Smooth muscle cell (in vitro differentiated cells): ENCODE measurements at regions not wholly inside any gene's neighbourhood (a gene's known extent, or its start where the extent isn't known, plus 50 kb on each side); places are given as distances from the start of the nearest gene placed in this dataset.

Source experiments
- DNase-seq: peaks from one replicate; lab custom pipeline; 2025; ENCODE audit not compliant: unreplicated experiment; lab: John Stamatoyannopoulos, UW
- H2AFZ ChIP-seq: fragments of 200-600 bp; sonication (generic); 2 replicates; pipeline ENCODE4 v1.6.0; 2016; ENCODE audit warnings: antibody characterized with exemption, low read depth, mild to moderate bottlenecking
- H3F3A ChIP-seq: fragments of 200-600 bp; sonication (generic); 2 replicates; pipeline ENCODE4 v1.6.0; 2017; ENCODE audit warnings: antibody characterized with exemption, low read depth
- H3K27ac ChIP-seq: fragments of 200-600 bp; sonication (generic); 2 replicates; pipeline ENCODE4 v1.5.1; 2016; ENCODE audit warnings: low read depth, mild to moderate bottlenecking
- H3K27me3 ChIP-seq: fragments of 200-600 bp; sonication (generic); 2 replicates; pipeline ENCODE4 v1.6.1; 2016; ENCODE audit warnings: low read depth, mild to moderate bottlenecking
- H3K36me3 ChIP-seq: fragments of 200-600 bp; sonication (generic); 2 replicates; pipeline ENCODE4 v1.5.1; 2016; ENCODE audit warnings: low read depth
- H3K4me1 ChIP-seq: fragments of 200-600 bp; sonication (generic); 2 replicates; pipeline ENCODE4 v1.5.1; 2016; ENCODE audit warnings: low read depth
- H3K4me2 ChIP-seq: fragments of 200-600 bp; sonication (generic); 2 replicates; pipeline ENCODE4 v1.6.0; 2016; ENCODE audit warnings: mild to moderate bottlenecking
- H3K4me3 ChIP-seq: fragments of 200-600 bp; sonication (generic); 2 replicates; pipeline ENCODE4 v1.5.1; 2016; ENCODE audit warnings: mild to moderate bottlenecking
- H3K79me2 ChIP-seq: fragments of 200-600 bp; sonication (generic); 2 replicates; pipeline ENCODE4 v1.6.0; 2016; ENCODE audit warnings: low read depth, mild to moderate bottlenecking
- H3K9ac ChIP-seq: fragments of 200-600 bp; sonication (generic); 2 replicates; pipeline ENCODE4 v1.6.0; 2016; ENCODE audit warnings: low read depth
- H3K9me3 ChIP-seq: fragments of 200-600 bp; sonication (generic); replicated peaks from 2 replicates; pipeline ENCODE4 v1.5.1; 2016; ENCODE audit warnings: low read depth
- H4K20me1 ChIP-seq: fragments of 200-600 bp; sonication (generic); 2 replicates; pipeline ENCODE4 v1.6.0; 2016; ENCODE audit warnings: low read depth
- WGBS: methylation state at CpG from one replicate; pipeline ENCODE4 v1.1.7; 2016; ENCODE audit warnings: low lambda C conversion rate; 5-methylcytosine and 5-hydroxymethylcytosine counted together
- TF ChIP-seq, protein P1 (sequence below): fragments of 200-600 bp; sonication (generic); IDR thresholded peaks from 2 replicates; pipeline ENCODE4 v1.5.1; 2017; ENCODE audit warnings: borderline replicate concordance, mild to moderate bottlenecking, antibody characterized with exemption; ENCODE audit not compliant: insufficient read depth, poor library complexity, severe bottlenecking

GRCh38 chr14:104246401-104247335, 108.3 kb downstream of the KIF26A start:
- H2AFZ ChIP-seq = no peak overlapping the region
- H3K36me3 ChIP-seq = no peaks in the 10 kb centered on the region
- no peaks in the 10 kb centered on the region for H3K79me2 ChIP-seq
- TF ChIP-seq, protein P1, sequence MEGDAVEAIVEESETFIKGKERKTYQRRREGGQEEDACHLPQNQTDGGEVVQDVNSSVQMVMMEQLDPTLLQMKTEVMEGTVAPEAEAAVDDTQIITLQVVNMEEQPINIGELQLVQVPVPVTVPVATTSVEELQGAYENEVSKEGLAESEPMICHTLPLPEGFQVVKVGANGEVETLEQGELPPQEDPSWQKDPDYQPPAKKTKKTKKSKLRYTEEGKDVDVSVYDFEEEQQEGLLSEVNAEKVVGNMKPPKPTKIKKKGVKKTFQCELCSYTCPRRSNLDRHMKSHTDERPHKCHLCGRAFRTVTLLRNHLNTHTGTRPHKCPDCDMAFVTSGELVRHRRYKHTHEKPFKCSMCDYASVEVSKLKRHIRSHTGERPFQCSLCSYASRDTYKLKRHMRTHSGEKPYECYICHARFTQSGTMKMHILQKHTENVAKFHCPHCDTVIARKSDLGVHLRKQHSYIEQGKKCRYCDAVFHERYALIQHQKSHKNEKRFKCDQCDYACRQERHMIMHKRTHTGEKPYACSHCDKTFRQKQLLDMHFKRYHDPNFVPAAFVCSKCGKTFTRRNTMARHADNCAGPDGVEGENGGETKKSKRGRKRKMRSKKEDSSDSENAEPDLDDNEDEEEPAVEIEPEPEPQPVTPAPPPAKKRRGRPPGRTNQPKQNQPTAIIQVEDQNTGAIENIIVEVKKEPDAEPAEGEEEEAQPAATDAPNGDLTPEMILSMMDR = no peak
- WGBS = 88% methylated on average over 19 of the region's 19 CpGs
- DNase-seq = no peak
- no peaks in the 10 kb centered on the region for H3F3A ChIP-seq
- no peaks in the 10 kb centered on the region for H3K27me3 ChIP-seq
- no peak overlapping the region for H3K9ac ChIP-seq
- H3K4me1 ChIP-seq = no peaks in the 10 kb centered on the region
- H3K27ac ChIP-seq = no peak overlapping the region
- H3K4me3 ChIP-seq = no peak overlapping the region
- H4K20me1 ChIP-seq = no peaks in the 10 kb centered on the region
- no peak overlapping the region for H3K4me2 ChIP-seq
- peaks cover 3% of the 10 kb centered on the region for H3K9me3 ChIP-seq

- no peak overlapping the region for H3K4me3 ChIP-seq
- no peak overlapping the region for H3K9ac ChIP-seq
- DNase-seq = no peak
- no peak overlapping the region for H3K4me2 ChIP-seq
- no peak overlapping the region for H3K27ac ChIP-seq
- no peak overlapping the region for H2AFZ ChIP-seq
- no peaks in the 10 kb centered on the region for H3K27me3 ChIP-seq
- WGBS = 90% methylated on average over 24 of the region's 24 CpGs
- H4K20me1 ChIP-seq = no peaks in the 10 kb centered on the region
- no peaks in the 10 kb centered on the region for H3K79me2 ChIP-seq
- H3K36me3 ChIP-seq = no peaks in the 10 kb centered on the region
- no peaks in the 10 kb centered on the region for H3F3A ChIP-seq
- TF ChIP-seq, protein P1 = no peak
- H3K4me1 ChIP-seq = no peaks in the 10 kb centered on the region
- H3K9me3 ChIP-seq = peaks cover 3% of the 10 kb centered on the region
Observed at GRCh38 chr14:104247336-104248202, 109.2 kb downstream of the KIF26A start.

DNA sequence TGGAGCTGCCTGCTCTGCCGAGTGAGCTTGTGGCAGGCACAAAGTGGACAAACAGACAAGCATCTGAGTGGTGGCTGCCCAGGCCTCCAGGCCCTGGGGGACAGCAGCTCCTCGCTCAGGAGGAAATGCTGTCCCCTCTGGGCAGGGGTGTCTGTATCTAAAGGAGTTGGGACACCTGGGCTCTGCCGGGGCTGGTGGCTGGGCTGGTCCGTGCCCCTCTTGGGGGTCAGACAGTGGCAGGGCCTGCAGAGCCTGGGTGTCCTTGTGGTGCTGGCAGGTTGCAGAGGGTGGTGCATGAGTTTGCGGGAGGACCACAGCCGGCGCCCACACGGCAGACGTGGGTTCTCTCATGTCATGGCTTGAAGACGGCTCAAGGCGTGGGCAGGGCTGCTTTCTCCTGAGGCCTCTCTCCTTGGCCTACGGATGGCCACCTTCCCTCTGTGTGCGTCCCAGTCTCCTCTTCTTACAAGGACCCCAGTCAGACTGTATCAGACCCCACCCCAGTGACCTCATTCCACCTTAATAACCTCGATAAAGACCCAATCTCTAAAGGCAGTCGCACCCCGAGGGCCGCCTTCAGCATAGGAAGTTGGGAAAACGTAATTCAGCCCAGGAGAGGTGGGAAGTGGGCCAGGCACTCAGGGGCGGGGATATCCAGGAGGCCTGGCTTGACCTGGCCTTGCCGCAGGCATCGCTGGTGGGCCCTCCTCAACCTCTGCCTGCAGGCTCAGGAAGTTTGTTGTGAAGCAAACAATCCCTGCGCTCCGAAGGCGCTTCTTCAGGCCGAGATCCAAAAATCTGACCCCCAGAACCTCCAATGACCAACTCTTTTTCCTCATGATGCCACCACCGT, 110.0 kb downstream of the KIF26A start:
- H2AFZ ChIP-seq = no peak overlapping the region
- H3K79me2 ChIP-seq = no peaks in the 10 kb centered on the region
- WGBS = 92% methylated on average over 26 of the region's 26 CpGs
- H3K36me3 ChIP-seq = no peaks in the 10 kb centered on the region
- H3K27me3 ChIP-seq = no peaks in the 10 kb centered on the region
- H3K4me2 ChIP-seq = no peak overlapping the region
- TF ChIP-seq, protein P1 = no peak
- H3F3A ChIP-seq = no peaks in the 10 kb centered on the region
- H3K4me3 ChIP-seq = no peak overlapping the region
- no peaks in the 10 kb centered on the region for H3K4me1 ChIP-seq
- H3K9me3 ChIP-seq = peaks cover 3% of the 10 kb centered on the region
- no peak overlapping the region for H3K9ac ChIP-seq
- no peaks in the 10 kb centered on the region for H4K20me1 ChIP-seq
- no peak overlapping the region for H3K27ac ChIP-seq
- no peak for DNase-seq
